ENCODE measurements at regions not wholly inside any gene's neighbourhood (a gene's known extent, or its start where the extent isn't known, plus 50 kb on each side); places are given as distances from the start of the nearest gene placed in this dataset.

DNA sequence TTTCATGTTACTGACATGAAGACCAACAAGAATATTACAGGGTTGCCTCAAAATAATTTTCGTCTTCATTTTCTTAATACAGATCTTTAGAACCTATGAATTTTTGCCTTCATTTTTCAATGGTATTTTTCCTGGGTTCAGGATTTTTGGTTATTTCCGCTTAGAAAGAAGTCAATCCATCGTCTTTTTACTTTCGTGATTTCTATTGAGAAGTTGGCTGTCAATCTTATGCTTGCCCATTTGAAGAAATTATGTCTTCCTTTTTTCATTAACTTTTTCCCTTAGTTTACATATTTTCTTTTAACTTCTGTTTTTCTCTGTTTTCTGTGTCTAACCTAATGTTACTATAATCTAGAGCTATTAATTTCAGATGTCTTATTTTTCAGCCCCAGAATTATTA, 868.9 kb upstream of the SLC10A2 start:
- TF ChIP-seq, protein P1, sequence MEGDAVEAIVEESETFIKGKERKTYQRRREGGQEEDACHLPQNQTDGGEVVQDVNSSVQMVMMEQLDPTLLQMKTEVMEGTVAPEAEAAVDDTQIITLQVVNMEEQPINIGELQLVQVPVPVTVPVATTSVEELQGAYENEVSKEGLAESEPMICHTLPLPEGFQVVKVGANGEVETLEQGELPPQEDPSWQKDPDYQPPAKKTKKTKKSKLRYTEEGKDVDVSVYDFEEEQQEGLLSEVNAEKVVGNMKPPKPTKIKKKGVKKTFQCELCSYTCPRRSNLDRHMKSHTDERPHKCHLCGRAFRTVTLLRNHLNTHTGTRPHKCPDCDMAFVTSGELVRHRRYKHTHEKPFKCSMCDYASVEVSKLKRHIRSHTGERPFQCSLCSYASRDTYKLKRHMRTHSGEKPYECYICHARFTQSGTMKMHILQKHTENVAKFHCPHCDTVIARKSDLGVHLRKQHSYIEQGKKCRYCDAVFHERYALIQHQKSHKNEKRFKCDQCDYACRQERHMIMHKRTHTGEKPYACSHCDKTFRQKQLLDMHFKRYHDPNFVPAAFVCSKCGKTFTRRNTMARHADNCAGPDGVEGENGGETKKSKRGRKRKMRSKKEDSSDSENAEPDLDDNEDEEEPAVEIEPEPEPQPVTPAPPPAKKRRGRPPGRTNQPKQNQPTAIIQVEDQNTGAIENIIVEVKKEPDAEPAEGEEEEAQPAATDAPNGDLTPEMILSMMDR (IDR thresholded peaks at IDR 0.05) = no peak

DNA sequence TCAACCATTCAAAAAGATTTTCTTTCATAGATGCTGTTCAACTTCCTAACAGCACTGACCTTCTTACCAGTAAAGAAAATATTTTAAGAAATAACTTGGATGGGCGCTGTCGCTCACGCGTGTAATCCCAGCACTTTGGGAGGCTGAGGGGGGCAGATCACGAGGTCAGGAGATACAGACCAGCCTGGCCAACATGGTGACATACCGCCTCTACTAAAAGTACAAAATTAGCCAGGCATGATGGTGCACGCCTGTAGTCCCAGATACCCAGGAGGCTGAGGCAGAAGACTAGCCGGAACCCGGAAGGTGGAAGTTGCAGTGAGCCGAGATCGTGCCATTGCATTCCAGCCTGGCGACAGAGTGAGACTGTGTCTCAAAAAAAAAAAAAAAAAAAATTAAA, 865.7 kb upstream of the SLC10A2 start:
- TF ChIP-seq, protein P1 (IDR thresholded peaks at IDR 0.05) = no peak

DNA sequence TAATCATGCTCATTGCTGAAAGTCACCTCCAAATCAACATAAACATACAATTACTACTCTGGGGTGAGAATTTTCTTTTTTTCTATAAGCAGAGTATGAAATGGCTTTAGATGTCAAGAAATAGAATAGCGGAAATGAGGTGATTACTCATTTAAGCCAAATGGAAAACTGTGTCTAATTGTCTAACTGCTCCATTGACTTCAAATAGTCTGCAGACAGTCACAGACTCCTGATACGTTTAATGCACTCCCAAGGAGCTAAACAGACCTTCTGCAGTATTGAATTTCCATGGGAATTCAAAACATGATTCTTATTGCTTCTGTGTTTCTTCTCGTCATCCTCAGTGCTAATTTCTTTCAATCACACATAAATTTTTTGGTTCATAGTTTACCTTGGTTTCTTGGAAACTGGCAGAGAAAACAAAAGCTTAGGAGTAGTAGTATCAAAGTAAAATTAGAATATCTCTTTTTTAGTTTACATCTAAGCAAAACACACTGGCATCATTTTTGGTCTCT, 865.2 kb upstream of the SLC10A2 start:
- TF ChIP-seq, protein P1 (IDR thresholded peaks at IDR 0.05) = no peak

DNA sequence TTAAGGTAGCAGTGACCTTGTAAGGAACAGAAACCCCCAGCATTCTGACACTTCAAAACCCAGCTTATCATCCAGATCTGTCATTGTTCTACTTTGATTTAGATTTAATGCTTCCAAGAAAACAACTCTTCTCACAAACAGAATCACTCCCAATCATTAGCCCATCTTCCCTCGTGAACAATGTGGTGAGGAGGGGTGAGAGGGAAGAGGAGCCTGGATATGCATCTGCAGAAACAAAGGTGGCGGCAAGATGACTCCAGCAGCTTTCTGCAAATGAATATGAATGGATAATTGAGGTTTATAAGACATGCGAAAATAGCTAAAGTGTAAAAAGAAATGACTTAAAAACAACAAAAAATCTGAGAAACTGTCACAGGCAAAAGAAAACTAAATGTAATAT, 859.9 kb upstream of the SLC10A2 start:
- TF ChIP-seq, protein P1 (IDR thresholded peaks at IDR 0.05) = no peak

DNA sequence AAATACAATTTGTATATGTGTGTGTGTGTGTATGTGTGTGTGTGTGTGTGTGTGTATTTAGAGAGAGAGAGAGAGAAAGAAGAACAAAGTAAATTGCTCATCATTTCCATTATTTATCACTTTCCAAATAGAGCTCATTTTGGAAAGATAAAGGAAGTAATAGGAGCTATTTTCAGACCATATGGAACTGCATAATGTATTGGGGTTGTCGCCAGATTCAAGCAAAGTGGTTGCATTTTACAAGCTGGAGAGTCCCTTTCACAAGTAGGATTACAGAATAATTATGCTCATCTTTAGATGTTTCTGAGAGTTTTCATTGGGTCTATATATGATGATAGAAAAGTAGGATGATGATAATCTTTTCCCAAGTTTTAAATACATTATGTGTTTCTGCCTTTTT, 842.7 kb upstream of the SLC10A2 start:
- TF ChIP-seq, protein P1 (IDR thresholded peaks at IDR 0.05) = no peak

DNA sequence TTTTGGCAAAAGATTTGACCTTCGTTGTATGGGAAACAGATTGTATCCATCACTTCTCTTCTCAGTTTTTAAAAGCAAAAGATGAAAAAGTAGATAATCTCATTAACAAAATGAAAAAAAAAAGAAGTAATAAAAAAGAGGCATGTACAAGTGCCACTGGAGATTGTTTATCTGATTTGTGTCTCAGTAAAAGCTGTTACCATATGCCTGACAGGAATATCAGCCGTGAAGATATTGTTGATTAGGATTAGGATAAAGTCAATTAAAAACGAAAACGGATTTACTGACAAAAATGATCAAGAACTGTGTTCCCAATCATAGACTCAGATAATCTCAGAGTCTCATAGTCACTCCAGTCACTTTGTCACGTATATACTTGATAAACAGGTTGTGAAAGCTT, 842.1 kb upstream of the SLC10A2 start:
- TF ChIP-seq, protein P1 (IDR thresholded peaks at IDR 0.05) = no peak

DNA sequence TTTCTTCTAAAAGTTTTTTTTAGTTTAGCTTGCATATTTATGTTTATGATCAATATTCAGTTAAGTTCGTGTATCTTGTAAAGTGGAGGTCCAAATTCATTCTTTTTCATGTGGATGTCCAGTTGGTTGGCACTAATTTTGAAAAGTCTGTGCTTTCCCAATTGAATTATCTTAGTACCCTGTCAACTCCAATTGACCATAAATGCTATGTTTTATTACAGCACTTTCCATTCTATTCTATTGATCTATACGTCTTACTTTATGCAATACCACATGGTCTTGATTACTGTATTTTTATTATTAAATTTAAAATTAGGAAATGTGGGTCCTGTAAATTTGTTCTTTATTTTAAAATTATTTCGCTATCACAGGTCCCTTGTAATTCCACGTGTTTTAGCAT, 837.6 kb upstream of the SLC10A2 start:
- TF ChIP-seq, protein P1 (IDR thresholded peaks at IDR 0.05) = no peak

DNA sequence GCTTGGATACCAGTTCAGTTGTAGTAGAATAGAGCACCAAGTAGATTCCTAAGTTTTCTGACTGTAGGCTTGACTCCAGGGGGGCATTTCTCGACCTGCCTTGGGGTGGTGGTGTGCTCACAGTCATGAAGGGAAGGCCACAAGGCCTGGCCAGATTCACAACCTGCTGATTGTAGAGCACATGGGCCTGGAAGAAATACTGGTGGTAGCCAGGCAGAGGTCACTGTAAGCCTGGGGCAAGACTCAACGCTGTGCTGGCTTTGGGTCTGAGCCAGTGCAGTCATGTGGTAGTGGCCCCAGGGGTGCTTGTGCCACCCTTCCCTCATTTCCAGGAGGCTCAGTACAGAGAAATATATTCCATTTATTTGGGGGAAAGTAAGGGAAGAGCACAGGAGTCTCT, 832.3 kb upstream of the SLC10A2 start:
- TF ChIP-seq, protein P1 (IDR thresholded peaks at IDR 0.05) = no peak
